ENCODE measurements at regions not wholly inside any gene's neighbourhood (a gene's known extent, or its start where the extent isn't known, plus 50 kb on each side); places are given as distances from the start of the nearest gene placed in this dataset.

DNA sequence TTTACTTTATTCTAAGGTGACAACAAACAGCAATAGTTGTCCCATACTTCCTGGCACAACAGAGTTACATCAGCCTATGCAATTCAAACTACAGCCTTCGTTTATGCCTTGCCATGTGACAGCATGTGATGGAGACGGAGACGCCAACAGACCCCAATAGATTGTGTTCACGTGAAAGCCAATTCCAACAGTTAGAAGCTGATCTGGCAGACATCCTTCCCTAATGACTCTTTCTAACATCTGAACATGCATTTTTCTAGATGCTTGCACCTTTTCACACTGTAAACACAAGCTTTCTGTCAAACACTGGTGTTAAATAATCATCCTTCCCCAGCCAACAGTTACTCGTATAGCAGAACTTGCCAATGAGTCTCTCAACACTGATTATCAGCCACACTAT, 694.4 kb upstream of the ALCAM start:
- Histone ChIP-seq H3K9me1 (ENCODE audit: control insufficient read depth, extremely low read depth, insufficient read depth, low read length) (no peaks in the 10 kb centered on the region), H3K79me2 (ENCODE audit: control insufficient read depth, insufficient read depth, low read length) (no peaks in the 10 kb centered on the region), H3K4me2 (ENCODE audit: control insufficient read depth, extremely low read depth, insufficient read depth, low read depth, low read length) (no peak overlapping the region), H3K27ac (ENCODE audit: control insufficient read depth, insufficient read depth, low read length) (no peak overlapping the region), H3K4me1 (ENCODE audit: control insufficient read depth, extremely low read depth, insufficient read depth, low read length) (no peaks in the 10 kb centered on the region), H3K9me3 (ENCODE audit: control insufficient read depth, low read depth, low read length) (no peaks in the 10 kb centered on the region), H3K36me3 (ENCODE audit: control insufficient read depth in 2 of 2, extremely low read depth in 1 of 2, insufficient read depth in 2 of 2, low read length in 2 of 2) (no peaks in the 10 kb centered on the region), H3K9ac (ENCODE audit: control insufficient read depth, extremely low read depth, insufficient read depth, low read length) (no peak overlapping the region), H2AFZ (ENCODE audit: control insufficient read depth, low read length) (no peak overlapping the region), H3K4me3 (ENCODE audit: control insufficient read depth in 2 of 3, extremely low read depth in 1 of 3, insufficient read depth in 2 of 3, low read depth in 1 of 3, low read length in 3 of 3) (no peak overlapping the region), H3K27me3 (ENCODE audit: control insufficient read depth, extremely low read depth, insufficient read depth, low read length) (no peaks in the 10 kb centered on the region), H4K20me1 (ENCODE audit: control insufficient read depth, extremely low read depth, insufficient read depth, low read length) (no peaks in the 10 kb centered on the region)
- no peak for TF ChIP-seq EZH2 (IDR thresholded peaks at IDR 0.05; ENCODE audit: low read length)
- TF ChIP-seq, protein P1, sequence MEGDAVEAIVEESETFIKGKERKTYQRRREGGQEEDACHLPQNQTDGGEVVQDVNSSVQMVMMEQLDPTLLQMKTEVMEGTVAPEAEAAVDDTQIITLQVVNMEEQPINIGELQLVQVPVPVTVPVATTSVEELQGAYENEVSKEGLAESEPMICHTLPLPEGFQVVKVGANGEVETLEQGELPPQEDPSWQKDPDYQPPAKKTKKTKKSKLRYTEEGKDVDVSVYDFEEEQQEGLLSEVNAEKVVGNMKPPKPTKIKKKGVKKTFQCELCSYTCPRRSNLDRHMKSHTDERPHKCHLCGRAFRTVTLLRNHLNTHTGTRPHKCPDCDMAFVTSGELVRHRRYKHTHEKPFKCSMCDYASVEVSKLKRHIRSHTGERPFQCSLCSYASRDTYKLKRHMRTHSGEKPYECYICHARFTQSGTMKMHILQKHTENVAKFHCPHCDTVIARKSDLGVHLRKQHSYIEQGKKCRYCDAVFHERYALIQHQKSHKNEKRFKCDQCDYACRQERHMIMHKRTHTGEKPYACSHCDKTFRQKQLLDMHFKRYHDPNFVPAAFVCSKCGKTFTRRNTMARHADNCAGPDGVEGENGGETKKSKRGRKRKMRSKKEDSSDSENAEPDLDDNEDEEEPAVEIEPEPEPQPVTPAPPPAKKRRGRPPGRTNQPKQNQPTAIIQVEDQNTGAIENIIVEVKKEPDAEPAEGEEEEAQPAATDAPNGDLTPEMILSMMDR (optimal IDR thresholded peaks at IDR 0.05 in 1 of 3, IDR thresholded peaks at IDR 0.05 in 1 of 3, conservative IDR thresholded peaks at IDR 0.05 in 1 of 3; ENCODE audit: extremely low read depth in 1 of 3, insufficient read depth in 2 of 3, low read length in 3 of 3): no peak
- FAIRE-seq (no peak), DNase-seq (ENCODE audit: low read depth, low spot score) (no peak)
- dilution Hi-C loops (cut with MboI; ENCODE audit: extremely low pct_ligation_motif_present, low sequenced_read_pairs): no loop called here

- no peak for DNase-seq (ENCODE audit: low read depth, low spot score)
Measured at GRCh38 chr3:104673981-104674380, 692.7 kb upstream of the ALCAM start.

More at GRCh38 chr3:104673981-104674380, 692.7 kb upstream of the ALCAM start:
- H3K4me1 ChIP-seq (ENCODE audit: control insufficient read depth, extremely low read depth, insufficient read depth, low read length): no peaks in the 10 kb centered on the region
- H2AFZ ChIP-seq (ENCODE audit: control insufficient read depth, low read length): no peak overlapping the region
- TF ChIP-seq, protein P1 (optimal IDR thresholded peaks at IDR 0.05 in 1 of 3, IDR thresholded peaks at IDR 0.05 in 1 of 3, conservative IDR thresholded peaks at IDR 0.05 in 1 of 3; ENCODE audit: extremely low read depth in 1 of 3, insufficient read depth in 2 of 3, low read length in 3 of 3): no peak
- TF ChIP-seq EZH2 (IDR thresholded peaks at IDR 0.05; ENCODE audit: low read length): no peak
- FAIRE-seq: no peak
- no peaks in the 10 kb centered on the region for H3K36me3 ChIP-seq (ENCODE audit: control insufficient read depth in 2 of 2, extremely low read depth in 1 of 2, insufficient read depth in 2 of 2, low read length in 2 of 2)
- H3K9me3 ChIP-seq (ENCODE audit: control insufficient read depth, low read depth, low read length): no peaks in the 10 kb centered on the region
- no peak overlapping the region for H3K27ac ChIP-seq (ENCODE audit: control insufficient read depth, insufficient read depth, low read length)
- no peak overlapping the region for H3K4me2 ChIP-seq (ENCODE audit: control insufficient read depth, extremely low read depth, insufficient read depth, low read depth, low read length)
- H3K79me2 ChIP-seq (ENCODE audit: control insufficient read depth, insufficient read depth, low read length): no peaks in the 10 kb centered on the region
- H3K9ac ChIP-seq (ENCODE audit: control insufficient read depth, extremely low read depth, insufficient read depth, low read length): no peak overlapping the region
- no peaks in the 10 kb centered on the region for H3K9me1 ChIP-seq (ENCODE audit: control insufficient read depth, extremely low read depth, insufficient read depth, low read length)
- H3K27me3 ChIP-seq (ENCODE audit: control insufficient read depth, extremely low read depth, insufficient read depth, low read length): no peaks in the 10 kb centered on the region
- H4K20me1 ChIP-seq (ENCODE audit: control insufficient read depth, extremely low read depth, insufficient read depth, low read length): no peaks in the 10 kb centered on the region
- dilution Hi-C loops (cut with MboI; ENCODE audit: extremely low pct_ligation_motif_present, low sequenced_read_pairs): no loop called here
- H3K4me3 ChIP-seq (ENCODE audit: control insufficient read depth in 2 of 3, extremely low read depth in 1 of 3, insufficient read depth in 2 of 3, low read depth in 1 of 3, low read length in 3 of 3): no peak overlapping the region
